ENCODE measurements at regions not wholly inside any gene's neighbourhood (a gene's known extent, or its start where the extent isn't known, plus 50 kb on each side); places are given as distances from the start of the nearest gene placed in this dataset.

- CTCF ChIA-PET: no interaction called here
- Histone ChIP-seq H3K4me2 (no peak overlapping the region), H3K27ac (no peak overlapping the region), H3K4me3 (no peak overlapping the region), H3K9me3 (no peaks in the 10 kb centered on the region), H3K4me1 (no peaks in the 10 kb centered on the region)
- FAIRE-seq: no peak
- ATAC-seq: no peak
- TF ChIP-seq HMGXB4 (CRISPR knock-in tag; IDR thresholded peaks at IDR 0.05; ENCODE audit: borderline replicate concordance): no peak
- no peak for TF ChIP-seq ZNF302 (CRISPR knock-in tag; IDR thresholded peaks at IDR 0.05)
- POLR2A ChIA-PET: no interaction called here
- 2% methylated on average over 1 of the region's 1 CpG for WGBS (ENCODE audit: missing lambda C conversion rate)
- DNase-seq (ENCODE audit: low read depth in 1 of 2, low spot score in 1 of 2): no peak
Observed at GRCh38 chr9:20207176-20207575, 415.1 kb downstream of the MLLT3 start.

GRCh38 chr9:20205821-20206220, 416.5 kb downstream of the MLLT3 start:
- ChIA-PET CTCF (no interaction called here), POLR2A (no interaction called here)
- DNase-seq (ENCODE audit: low read depth in 1 of 2, low spot score in 1 of 2) (no peak), ATAC-seq (no peak), FAIRE-seq (no peak)
- Histone ChIP-seq H3K4me2 (no peak overlapping the region), H3K4me1 (no peaks in the 10 kb centered on the region), H3K9me3 (no peaks in the 10 kb centered on the region), H3K27ac (no peak overlapping the region), H3K4me3 (no peak overlapping the region)
- TF ChIP-seq FOSB (CRISPR knock-in tag; IDR thresholded peaks at IDR 0.05): no peak
- TF ChIP-seq FOSL2 (IDR thresholded peaks at IDR 0.05): no peak
- TF ChIP-seq FOSL2 (CRISPR knock-in tag; IDR thresholded peaks at IDR 0.05): no peak
- no peak for TF ChIP-seq EP300 (IDR thresholded peaks at IDR 0.05)
- TF ChIP-seq KDM1A (IDR thresholded peaks at IDR 0.05; ENCODE audit: low read depth): no peak
- TF ChIP-seq E2F6 (IDR thresholded peaks at IDR 0.05; ENCODE audit: borderline replicate concordance, low read depth): no peak
- WGBS (ENCODE audit: missing lambda C conversion rate): 6% methylated on average over 2 of the region's 2 CpGs

- POLR2A ChIA-PET: no interaction called here
- no peak for FAIRE-seq
- Histone ChIP-seq H3K27ac (no peak overlapping the region), H3K4me1 (no peaks in the 10 kb centered on the region), H3K4me3 (no peak overlapping the region), H3K4me2 (no peak overlapping the region), H3K9me3 (0 out of 3 replicates have a peak, but pooled peaks cover 4% of the 10 kb centered on the region)
- no peak for TF ChIP-seq HDAC2 (IDR thresholded peaks at IDR 0.05)
- no peak for TF ChIP-seq ESRRA (IDR thresholded peaks at IDR 0.05; ENCODE audit: borderline replicate concordance, low read length)
- no peak for ATAC-seq
- WGBS (ENCODE audit: missing lambda C conversion rate): 7% methylated on average over 1 of the region's 1 CpG
- CTCF ChIA-PET: interaction anchor here (0.6 to 1.4 kb wide), 2 partner anchors 9 to 11 kb away, joined by 3 read pairs; no protein-coding TSS in a partner anchor
- DNase-seq (ENCODE audit: low read depth in 1 of 2, low spot score in 1 of 2): no peak
Observed at GRCh38 chr9:20200991-20201431, 412.2 kb upstream of the SLC24A2 start.

- 6% methylated on average over 2 of the region's 2 CpGs for WGBS (ENCODE audit: missing lambda C conversion rate)
- FAIRE-seq (no peak), DNase-seq (ENCODE audit: low read depth in 1 of 2, low spot score in 1 of 2) (no peak), ATAC-seq (no peak)
- Histone ChIP-seq H3K9me3 (0 out of 3 replicates have a peak, but pooled peaks cover 4% of the 10 kb centered on the region), H3K4me1 (no peaks in the 10 kb centered on the region), H3K4me3 (no peak overlapping the region), H3K4me2 (no peak overlapping the region), H3K27ac (no peak overlapping the region)
- POLR2A ChIA-PET: no interaction called here
- CTCF ChIA-PET: interaction anchor here (0.6 to 1.4 kb wide), 2 partner anchors 8 to 11 kb away, joined by 3 read pairs; no protein-coding TSS in a partner anchor
- TF ChIP-seq NFE2L2 (conservative IDR thresholded peaks at IDR 0.05; ENCODE audit: low read length) (no peak), ELK1 (IDR thresholded peaks at IDR 0.05; ENCODE audit: low read depth, low read length) (no peak), KDM5A (IDR thresholded peaks at IDR 0.05) (no peak), SMC3 (IDR thresholded peaks at IDR 0.05) (no peak), MAFK (IDR thresholded peaks at IDR 0.05; ENCODE audit: partially characterized antibody) (no peak), SREBF2 (IDR thresholded peaks at IDR 0.05) (no peak), USF2 (IDR thresholded peaks at IDR 0.05) (no peak), FOXS1 (CRISPR knock-in tag; IDR thresholded peaks at IDR 0.05) (no peak), RARB (CRISPR knock-in tag; IDR thresholded peaks at IDR 0.05) (no peak), PHF8 (IDR thresholded peaks at IDR 0.05; ENCODE audit: borderline replicate concordance, low read depth) (no peak), ZSCAN20 (CRISPR knock-in tag; IDR thresholded peaks at IDR 0.05) (no peak)
Observed at GRCh38 chr9:20200581-20200980, 411.7 kb upstream of the SLC24A2 start.
